ENCODE measurements at regions not wholly inside any gene's neighbourhood (a gene's known extent, or its start where the extent isn't known, plus 50 kb on each side); places are given as distances from the start of the nearest gene placed in this dataset.

DNA sequence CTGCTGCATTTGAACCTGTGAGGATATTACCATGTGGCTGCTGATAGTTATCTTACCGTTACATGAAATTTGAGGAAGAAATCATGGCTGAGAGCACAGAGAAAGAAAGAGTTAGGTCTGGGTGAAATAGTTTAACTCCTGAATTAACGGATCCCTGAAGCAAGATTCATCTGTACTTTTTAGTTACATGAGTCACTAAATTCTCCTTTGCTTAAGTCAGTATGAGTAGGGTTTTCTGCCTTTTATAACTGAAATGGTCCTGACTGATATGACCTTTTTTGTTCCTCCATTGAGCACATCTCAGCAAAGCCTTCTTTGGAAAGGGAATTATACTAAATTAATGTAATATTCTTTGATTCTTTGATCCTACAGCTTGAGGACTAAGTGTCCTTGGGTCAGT is 333.3 kb upstream of the ZFP64 start:
- Histone ChIP-seq H3K27me3 (ENCODE audit: control insufficient read depth, insufficient read depth, low read length) (no peaks in the 10 kb centered on the region), H2AFZ (ENCODE audit: low read length) (no peak overlapping the region), H3K27ac (ENCODE audit: insufficient read depth, low read length) (no peak overlapping the region), H3K36me3 (ENCODE audit: control insufficient read depth, insufficient read depth, low read length) (no peaks in the 10 kb centered on the region), H3K9ac (ENCODE audit: insufficient read depth, low read length) (no peak overlapping the region), H4K20me1 (ENCODE audit: control insufficient read depth, extremely low read depth, insufficient read depth, low read length) (no peaks in the 10 kb centered on the region), H3K9me3 (ENCODE audit: control insufficient read depth, insufficient read depth, low read depth, low read length) (no peaks in the 10 kb centered on the region), H3K4me3 (replicated peaks in 1 of 4; ENCODE audit: control extremely low read depth in 1 of 4, insufficient read depth in 1 of 4, low read depth in 3 of 4, low read length in 4 of 4) (no peak overlapping the region), H3K4me1 (ENCODE audit: control insufficient read depth, extremely low read depth, insufficient read depth, low read length) (no peaks in the 10 kb centered on the region), H3K79me2 (ENCODE audit: control insufficient read depth, insufficient read depth, low read length) (no peaks in the 10 kb centered on the region), H3K4me2 (ENCODE audit: extremely low read depth, insufficient read depth, low read length) (no peak overlapping the region)
- no peak for TF ChIP-seq EZH2 (IDR thresholded peaks at IDR 0.05; ENCODE audit: low read length, missing control alignments)
- TF ChIP-seq, protein P1, sequence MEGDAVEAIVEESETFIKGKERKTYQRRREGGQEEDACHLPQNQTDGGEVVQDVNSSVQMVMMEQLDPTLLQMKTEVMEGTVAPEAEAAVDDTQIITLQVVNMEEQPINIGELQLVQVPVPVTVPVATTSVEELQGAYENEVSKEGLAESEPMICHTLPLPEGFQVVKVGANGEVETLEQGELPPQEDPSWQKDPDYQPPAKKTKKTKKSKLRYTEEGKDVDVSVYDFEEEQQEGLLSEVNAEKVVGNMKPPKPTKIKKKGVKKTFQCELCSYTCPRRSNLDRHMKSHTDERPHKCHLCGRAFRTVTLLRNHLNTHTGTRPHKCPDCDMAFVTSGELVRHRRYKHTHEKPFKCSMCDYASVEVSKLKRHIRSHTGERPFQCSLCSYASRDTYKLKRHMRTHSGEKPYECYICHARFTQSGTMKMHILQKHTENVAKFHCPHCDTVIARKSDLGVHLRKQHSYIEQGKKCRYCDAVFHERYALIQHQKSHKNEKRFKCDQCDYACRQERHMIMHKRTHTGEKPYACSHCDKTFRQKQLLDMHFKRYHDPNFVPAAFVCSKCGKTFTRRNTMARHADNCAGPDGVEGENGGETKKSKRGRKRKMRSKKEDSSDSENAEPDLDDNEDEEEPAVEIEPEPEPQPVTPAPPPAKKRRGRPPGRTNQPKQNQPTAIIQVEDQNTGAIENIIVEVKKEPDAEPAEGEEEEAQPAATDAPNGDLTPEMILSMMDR (conservative IDR thresholded peaks at IDR 0.05 in 1 of 2, IDR thresholded peaks at IDR 0.05 in 1 of 2; ENCODE audit: low read depth in 1 of 2, low read length in 2 of 2) = no peak
- DNase-seq (ENCODE audit: low read depth in 2 of 2) = peak in 1 of 2 donors; percentile 47

GRCh38 chr20:52518735-52519134 is 327.2 kb upstream of the ZFP64 start:
- Histone ChIP-seq H3K4me3 (replicated peaks in 1 of 4; ENCODE audit: control extremely low read depth in 1 of 4, insufficient read depth in 1 of 4, low read depth in 3 of 4, low read length in 4 of 4) (no peak overlapping the region), H3K27me3 (ENCODE audit: control insufficient read depth, insufficient read depth, low read length) (no peaks in the 10 kb centered on the region), H3K9me3 (ENCODE audit: control insufficient read depth, insufficient read depth, low read depth, low read length) (no peaks in the 10 kb centered on the region), H3K27ac (ENCODE audit: insufficient read depth, low read length) (no peak overlapping the region), H3K36me3 (ENCODE audit: control insufficient read depth, insufficient read depth, low read length) (no peaks in the 10 kb centered on the region), H3K4me1 (ENCODE audit: control insufficient read depth, extremely low read depth, insufficient read depth, low read length) (no peaks in the 10 kb centered on the region), H3K9ac (ENCODE audit: insufficient read depth, low read length) (no peak overlapping the region), H3K79me2 (ENCODE audit: control insufficient read depth, insufficient read depth, low read length) (no peaks in the 10 kb centered on the region), H3K4me2 (ENCODE audit: extremely low read depth, insufficient read depth, low read length) (no peak overlapping the region), H2AFZ (ENCODE audit: low read length) (no peak overlapping the region), H4K20me1 (ENCODE audit: control insufficient read depth, extremely low read depth, insufficient read depth, low read length) (no peaks in the 10 kb centered on the region)
- TF ChIP-seq, protein P1 (conservative IDR thresholded peaks at IDR 0.05 in 1 of 2, IDR thresholded peaks at IDR 0.05 in 1 of 2; ENCODE audit: low read depth in 1 of 2, low read length in 2 of 2) = no peak
- TF ChIP-seq EZH2 (IDR thresholded peaks at IDR 0.05; ENCODE audit: low read length, missing control alignments) = no peak
- DNase-seq (ENCODE audit: low read depth in 2 of 2) = peak in 1 of 2 donors; percentile 32

- Histone ChIP-seq H3K27me3 (ENCODE audit: control insufficient read depth, insufficient read depth, low read length) (no peaks in the 10 kb centered on the region), H3K36me3 (ENCODE audit: control insufficient read depth, insufficient read depth, low read length) (no peaks in the 10 kb centered on the region), H4K20me1 (ENCODE audit: control insufficient read depth, extremely low read depth, insufficient read depth, low read length) (no peaks in the 10 kb centered on the region), H3K4me2 (ENCODE audit: extremely low read depth, insufficient read depth, low read length) (no peak overlapping the region), H3K4me1 (ENCODE audit: control insufficient read depth, extremely low read depth, insufficient read depth, low read length) (no peaks in the 10 kb centered on the region), H2AFZ (ENCODE audit: low read length) (no peak overlapping the region), H3K9ac (ENCODE audit: insufficient read depth, low read length) (no peak overlapping the region), H3K79me2 (ENCODE audit: control insufficient read depth, insufficient read depth, low read length) (no peaks in the 10 kb centered on the region), H3K27ac (ENCODE audit: insufficient read depth, low read length) (no peak overlapping the region), H3K4me3 (replicated peaks in 1 of 4; ENCODE audit: control extremely low read depth in 1 of 4, insufficient read depth in 1 of 4, low read depth in 3 of 4, low read length in 4 of 4) (no peak overlapping the region), H3K9me3 (ENCODE audit: control insufficient read depth, insufficient read depth, low read depth, low read length) (no peaks in the 10 kb centered on the region)
- TF ChIP-seq EZH2 (IDR thresholded peaks at IDR 0.05; ENCODE audit: low read length, missing control alignments) = no peak
- TF ChIP-seq, protein P1 (conservative IDR thresholded peaks at IDR 0.05 in 1 of 2, IDR thresholded peaks at IDR 0.05 in 1 of 2; ENCODE audit: low read depth in 1 of 2, low read length in 2 of 2) = no peak
- no peak for DNase-seq (ENCODE audit: low read depth in 2 of 2)
Observed at GRCh38 chr20:52515877-52516276, 324.3 kb upstream of the ZFP64 start.
